PC-3 (cell line): ENCODE measurements at regions not wholly inside any gene's neighbourhood (a gene's known extent, or its start where the extent isn't known, plus 50 kb on each side); places are given as distances from the start of the nearest gene placed in this dataset.

Experiments used
- CTCF ChIP-seq: fragments of 300-600 bp; sonication (generic); conservative IDR thresholded peaks from 2 replicates; pipeline ENCODE4 v1.5.1; 2017; ENCODE audit warnings: antibody characterized with exemption, low read depth, mild to moderate bottlenecking, low read length
- EZH2 ChIP-seq: fragments of 300-600 bp; sonication (generic); IDR thresholded peaks from one replicate; pipeline ENCODE4 v1.6.1; 2017; ENCODE audit warnings: antibody characterized with exemption, mild to moderate bottlenecking, low read length; ENCODE audit not compliant: unreplicated experiment

- TF ChIP-seq CTCF (no peak), EZH2 (no peak)
Measured at GRCh38 chr3:176787506-176787905, 409.8 kb downstream of the TBL1XR1 start.
